Stimulated activated memory B cell treated with anti-CD40 and anti-IgM and Interleukin-4, amounts not matched to agents 10 μg/mL and 1 μg/mL and 100 μg/mL, for 72 hours (primary cell): ENCODE measurements at regions not wholly inside any gene's neighbourhood (a gene's known extent, or its start where the extent isn't known, plus 50 kb on each side); places are given as distances from the start of the nearest gene placed in this dataset.

Experiments
- ATAC-seq: fragments of 150-1000 bp; cut with Tn5 transposase; 2 replicates; pipeline ENCODE4 v1.10.0; 2021
- H3K27ac Mint-ChIP-seq: one replicate; pipeline ENCODE4 v1.8.0; 2022; ENCODE audit warnings: mild to moderate bottlenecking, mixed read lengths
- H3K27me3 Mint-ChIP-seq: one replicate; pipeline ENCODE4 v1.8.0; 2022; ENCODE audit warnings: mixed read lengths
- H3K36me3 Mint-ChIP-seq: one replicate; pipeline ENCODE4 v1.8.0; 2022; ENCODE audit warnings: mixed read lengths
- H3K4me1 Mint-ChIP-seq: one replicate; pipeline ENCODE4 v1.8.0; 2022; ENCODE audit warnings: mixed read lengths
- H3K4me3 Mint-ChIP-seq: one replicate; pipeline ENCODE4 v1.8.0; 2022; ENCODE audit warnings: mild to moderate bottlenecking, moderate library complexity, mixed read lengths
- H3K9me3 Mint-ChIP-seq: one replicate; pipeline ENCODE4 v1.8.0; 2022; ENCODE audit warnings: mixed read lengths

DNA sequence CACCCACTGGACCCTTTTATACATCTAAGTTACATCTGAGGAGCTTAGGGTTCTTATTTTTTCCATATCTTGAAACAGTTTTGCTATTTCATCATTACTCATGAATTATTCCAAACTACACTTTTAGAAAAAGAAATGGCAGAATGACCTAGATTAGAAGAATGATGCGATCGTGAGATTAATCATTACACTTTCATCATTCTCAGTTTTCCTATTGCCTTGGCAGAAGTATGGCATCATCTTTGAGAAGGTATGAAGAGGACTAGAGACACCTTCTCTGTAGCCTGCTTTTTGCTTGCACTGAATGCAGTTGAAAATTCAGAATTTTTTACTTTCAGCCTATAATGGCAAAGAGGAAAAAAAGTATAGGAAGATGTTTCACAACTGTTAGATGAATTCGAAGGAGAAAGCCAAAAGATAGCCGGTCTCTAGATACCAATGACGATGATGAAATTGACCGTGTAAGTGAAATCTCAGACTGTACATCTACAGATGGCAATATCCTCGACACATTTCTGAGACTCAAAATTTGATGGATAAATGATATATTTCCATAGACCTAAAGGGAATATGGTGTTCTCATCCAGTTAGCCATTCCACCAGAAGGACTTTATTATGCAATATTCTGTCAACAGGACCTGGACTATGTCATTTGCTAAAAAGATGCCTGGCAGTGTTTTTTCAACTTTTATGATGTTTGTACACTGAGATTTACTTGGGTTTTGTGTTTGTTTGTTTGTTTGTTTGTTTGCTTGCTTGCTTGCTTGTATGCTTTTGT lies 191.8 kb downstream of the TOMM20 start:
- no peak for ATAC-seq
- Mint-ChIP-seq H3K4me3 (no peak overlapping the region), H3K27ac (no peak overlapping the region), H3K9me3 (no peaks in the 10 kb centered on the region), H3K27me3 (no peaks in the 10 kb centered on the region), H3K4me1 (peaks cover 26% of the 10 kb centered on the region), H3K36me3 (no peaks in the 10 kb centered on the region)

DNA sequence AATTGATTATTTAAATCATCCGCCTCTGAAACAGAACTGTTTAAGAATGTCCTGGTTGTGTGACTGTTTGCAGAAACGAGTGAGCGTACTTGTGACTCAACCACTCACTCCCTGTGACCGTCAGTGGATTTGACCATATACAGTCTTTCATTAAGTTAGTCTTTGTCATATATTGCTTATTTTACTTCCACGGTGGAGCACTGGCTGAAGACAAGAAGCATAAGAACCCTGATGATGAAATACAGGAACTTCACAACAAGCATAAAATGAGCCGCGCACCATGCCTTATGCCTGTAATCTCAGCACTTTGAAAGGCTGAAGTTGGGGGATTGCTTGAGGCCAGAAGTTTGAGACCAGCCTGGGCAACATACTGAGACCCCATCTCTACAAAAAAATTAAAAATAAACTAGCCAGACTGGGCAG lies 194.0 kb downstream of the TOMM20 start:
- H3K4me3 Mint-ChIP-seq, result no peak overlapping the region
- H3K36me3 Mint-ChIP-seq, result no peaks in the 10 kb centered on the region
- no peaks in the 10 kb centered on the region for H3K27me3 Mint-ChIP-seq
- no peaks in the 10 kb centered on the region for H3K9me3 Mint-ChIP-seq
- peaks cover 34% of the 10 kb centered on the region for H3K4me1 Mint-ChIP-seq
- no peak for ATAC-seq
- H3K27ac Mint-ChIP-seq, result peak overlapping the region; percentile 82

DNA sequence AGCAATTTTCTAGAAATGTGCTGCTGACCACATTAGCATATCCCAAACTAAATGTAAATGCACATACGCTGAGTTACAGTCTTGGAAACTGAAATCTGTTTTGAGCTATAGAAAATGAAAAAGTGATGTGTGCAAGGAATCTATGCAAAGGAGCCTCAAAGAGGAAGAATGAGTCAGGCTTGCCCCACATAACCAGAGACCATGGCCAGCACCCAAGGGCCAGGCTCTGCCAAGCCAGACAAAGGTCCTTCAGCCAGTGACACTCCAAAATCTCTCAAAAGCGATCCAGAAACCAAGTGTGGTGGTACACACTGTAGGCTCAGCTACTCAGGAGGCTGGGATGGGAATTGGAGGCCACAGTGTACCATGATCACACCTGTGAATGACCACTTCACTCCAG lies 195.2 kb downstream of the TOMM20 start:
- peak; percentile 89 for ATAC-seq
- H3K27me3 Mint-ChIP-seq, result no peaks in the 10 kb centered on the region
- peak overlapping the region; percentile 10 for H3K4me3 Mint-ChIP-seq
- peak overlapping the region; percentile 82 for H3K27ac Mint-ChIP-seq
- no peaks in the 10 kb centered on the region for H3K9me3 Mint-ChIP-seq
- no peaks in the 10 kb centered on the region for H3K36me3 Mint-ChIP-seq
- peaks cover 41% of the 10 kb centered on the region for H3K4me1 Mint-ChIP-seq

DNA sequence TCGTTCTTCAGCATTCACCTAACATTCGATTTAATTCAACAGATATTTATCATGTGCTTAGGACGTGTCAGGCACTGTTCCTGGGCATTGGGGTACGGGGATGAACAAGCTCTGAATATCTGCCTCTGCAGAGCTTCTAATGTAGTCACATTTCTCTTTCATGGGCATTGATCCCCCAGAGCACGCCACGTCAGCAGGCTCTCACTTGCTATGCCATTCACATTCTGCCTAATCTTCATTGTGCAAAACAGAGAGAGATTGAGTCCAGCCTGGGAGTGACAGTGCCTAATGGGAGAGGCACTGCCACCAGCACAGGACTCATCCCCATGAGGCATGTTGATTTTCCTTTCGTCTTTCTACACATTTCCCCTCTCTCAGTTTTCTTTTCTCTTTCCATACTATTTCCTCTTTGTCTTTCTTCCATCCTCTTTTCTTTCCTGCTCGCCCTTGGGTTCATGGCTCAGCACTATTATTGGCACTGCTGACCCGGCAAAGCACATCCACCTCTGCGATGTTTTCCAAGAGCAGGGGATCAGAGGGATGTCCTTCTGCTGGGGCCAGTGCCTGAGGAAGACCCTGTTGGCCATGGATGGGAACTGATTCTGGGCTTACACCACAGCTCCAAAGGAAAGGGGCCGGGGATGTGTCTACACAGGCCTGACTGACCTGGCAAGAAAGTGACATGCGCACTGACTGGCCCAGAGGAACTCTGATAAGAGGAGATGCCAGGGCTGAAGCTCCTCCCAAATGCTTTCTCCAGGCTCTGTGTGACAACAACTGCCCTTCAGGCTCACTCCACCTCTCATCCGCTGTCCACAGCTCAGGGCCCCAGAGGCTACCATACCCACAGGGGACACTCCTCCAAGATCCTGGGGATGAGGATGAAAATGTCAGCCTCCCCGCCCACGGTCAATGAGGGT lies 195.9 kb downstream of the TOMM20 start:
- Mint-ChIP-seq H3K36me3 (no peaks in the 10 kb centered on the region), H3K27ac (peak overlapping the region; percentile 82), H3K9me3 (no peaks in the 10 kb centered on the region), H3K4me1 (peaks cover 43% of the 10 kb centered on the region), H3K27me3 (no peaks in the 10 kb centered on the region), H3K4me3 (peak overlapping the region; percentile 3)
- ATAC-seq, result peak; percentile 67

GRCh38 chr1:234932106-234932505 lies 196.5 kb downstream of the TOMM20 start:
- no peak for ATAC-seq
- H3K9me3 Mint-ChIP-seq, result no peaks in the 10 kb centered on the region
- H3K36me3 Mint-ChIP-seq, result no peaks in the 10 kb centered on the region
- H3K4me1 Mint-ChIP-seq, result peaks cover 50% of the 10 kb centered on the region
- H3K27me3 Mint-ChIP-seq, result no peaks in the 10 kb centered on the region
- peak overlapping the region; percentile 53 for H3K27ac Mint-ChIP-seq
- no peak overlapping the region for H3K4me3 Mint-ChIP-seq

DNA sequence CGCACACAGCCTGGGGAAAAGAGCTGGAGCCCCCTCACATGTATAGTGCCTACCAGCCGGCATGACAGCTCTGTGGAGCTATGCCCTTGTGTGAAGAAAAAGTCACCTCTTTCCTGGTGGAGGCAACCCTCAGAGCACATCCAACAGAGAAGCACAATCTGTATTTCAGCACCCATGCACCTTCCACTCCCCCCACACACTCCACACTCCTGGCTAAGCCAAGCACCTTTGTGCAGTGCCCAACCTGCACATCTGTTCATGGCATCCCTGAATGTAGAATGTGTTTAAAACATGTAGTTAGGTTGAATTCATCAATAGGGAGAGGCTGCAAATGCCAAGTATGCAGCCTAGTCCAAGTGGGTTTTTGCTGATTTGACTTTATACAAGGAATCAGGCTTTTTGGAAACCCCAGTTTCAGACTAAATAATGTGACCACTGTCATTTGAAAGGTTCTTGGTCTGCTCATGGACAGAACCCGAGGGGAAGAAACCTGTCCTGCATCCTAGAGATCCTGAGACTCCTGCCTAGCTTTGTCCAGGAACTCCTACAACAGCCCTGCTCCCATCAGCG lies 197.1 kb downstream of the TOMM20 start:
- no peak overlapping the region for H3K4me3 Mint-ChIP-seq
- no peak for ATAC-seq
- no peaks in the 10 kb centered on the region for H3K36me3 Mint-ChIP-seq
- no peaks in the 10 kb centered on the region for H3K9me3 Mint-ChIP-seq
- peaks cover 56% of the 10 kb centered on the region for H3K4me1 Mint-ChIP-seq
- H3K27ac Mint-ChIP-seq, result peak overlapping the region; percentile 53
- H3K27me3 Mint-ChIP-seq, result no peaks in the 10 kb centered on the region

DNA sequence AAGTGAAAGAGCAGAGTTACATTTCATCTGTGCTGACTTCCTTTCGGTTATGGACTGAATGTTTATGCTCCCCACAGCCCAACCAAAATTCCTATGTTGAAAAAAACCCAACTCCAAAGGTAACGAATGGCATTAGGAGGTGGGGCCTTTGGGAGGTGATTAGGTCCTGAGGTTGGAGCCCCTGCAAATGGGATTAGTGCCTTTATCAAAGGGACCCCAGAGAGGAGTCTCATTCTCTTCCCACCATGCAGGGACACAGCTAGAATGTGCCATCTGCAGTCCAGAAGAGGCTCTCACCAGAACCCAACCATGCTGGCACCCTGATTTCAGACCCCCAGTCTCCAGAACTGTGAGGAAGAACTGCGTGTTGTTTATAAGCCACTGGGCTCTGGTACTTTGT lies 199.3 kb downstream of the TOMM20 start:
- no peaks in the 10 kb centered on the region for H3K9me3 Mint-ChIP-seq
- no peak for ATAC-seq
- no peaks in the 10 kb centered on the region for H3K27me3 Mint-ChIP-seq
- peaks cover 65% of the 10 kb centered on the region for H3K4me1 Mint-ChIP-seq
- no peaks in the 10 kb centered on the region for H3K36me3 Mint-ChIP-seq
- H3K27ac Mint-ChIP-seq, result peak overlapping the region; percentile 99
- no peak overlapping the region for H3K4me3 Mint-ChIP-seq

DNA sequence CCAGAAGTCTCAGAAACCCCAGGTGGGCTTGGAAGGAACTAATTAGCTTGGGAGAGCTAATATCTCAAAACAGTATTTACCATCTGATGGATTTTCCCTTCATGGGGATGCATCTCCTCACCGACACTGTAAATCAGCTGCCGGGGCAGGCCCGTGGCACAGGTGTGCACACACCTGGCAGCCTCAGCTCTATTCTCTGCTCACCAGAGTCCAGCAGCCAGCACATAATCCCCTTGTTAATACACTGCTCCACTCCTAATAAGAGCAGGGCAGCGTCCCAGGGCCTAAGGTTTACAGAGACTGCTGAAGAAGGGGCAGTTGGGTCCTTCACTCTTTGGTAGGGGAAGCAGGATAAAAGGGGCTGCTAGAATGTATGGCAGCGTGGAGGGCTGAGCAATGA lies 200.0 kb downstream of the TOMM20 start:
- Mint-ChIP-seq H3K9me3 (no peaks in the 10 kb centered on the region), H3K36me3 (no peaks in the 10 kb centered on the region), H3K4me3 (no peak overlapping the region), H3K27me3 (no peaks in the 10 kb centered on the region), H3K4me1 (peaks cover 62% of the 10 kb centered on the region), H3K27ac (peak overlapping the region; percentile 99)
- ATAC-seq, result no peak

GRCh38 chr1:234927971-234928640 lies 200.5 kb downstream of the TOMM20 start:
- ATAC-seq, result no peak
- peak overlapping the region; percentile 73 for H3K4me3 Mint-ChIP-seq
- H3K27ac Mint-ChIP-seq, result peak overlapping the region; percentile 99
- H3K9me3 Mint-ChIP-seq, result peaks cover 3% of the 10 kb centered on the region
- no peaks in the 10 kb centered on the region for H3K36me3 Mint-ChIP-seq
- H3K4me1 Mint-ChIP-seq, result peaks cover 57% of the 10 kb centered on the region
- no peaks in the 10 kb centered on the region for H3K27me3 Mint-ChIP-seq

DNA sequence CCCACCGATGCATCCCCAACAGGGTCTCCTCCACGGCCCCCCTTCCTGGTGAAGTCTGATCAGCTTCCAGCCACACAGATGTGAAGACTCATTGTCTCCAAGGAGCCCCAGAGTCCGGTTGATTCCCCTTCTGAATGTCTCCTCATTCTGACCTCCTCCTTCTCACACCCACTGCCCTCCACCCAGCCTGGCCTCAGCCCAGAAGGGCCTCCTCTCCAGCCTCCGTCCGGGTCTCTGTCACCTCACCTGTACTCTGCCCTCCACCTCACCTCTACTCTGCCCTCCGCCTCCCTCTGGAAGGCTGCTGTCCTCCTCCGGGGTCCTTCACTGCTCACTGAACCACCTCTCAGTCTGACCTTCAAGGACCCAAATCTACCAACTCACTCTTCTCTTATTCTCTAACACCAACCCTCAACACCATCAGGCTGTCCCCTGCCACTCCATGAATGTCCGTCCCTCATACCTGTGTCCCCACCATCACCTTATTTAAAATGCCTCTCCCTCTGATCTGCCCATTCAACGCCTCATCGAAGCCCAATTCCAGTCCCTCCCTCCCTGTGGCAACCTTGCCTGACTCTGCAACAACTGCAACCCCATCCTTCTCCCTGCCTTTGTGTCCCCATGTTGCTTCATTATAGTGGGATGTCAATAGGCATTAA lies 201.2 kb downstream of the TOMM20 start:
- peak overlapping the region; percentile 99 for H3K27ac Mint-ChIP-seq
- peak; percentile 8 for ATAC-seq
- H3K9me3 Mint-ChIP-seq, result peaks cover 3% of the 10 kb centered on the region
- no peaks in the 10 kb centered on the region for H3K27me3 Mint-ChIP-seq
- H3K4me1 Mint-ChIP-seq, result peaks cover 50% of the 10 kb centered on the region
- no peaks in the 10 kb centered on the region for H3K36me3 Mint-ChIP-seq
- peak overlapping the region; percentile 73 for H3K4me3 Mint-ChIP-seq

DNA sequence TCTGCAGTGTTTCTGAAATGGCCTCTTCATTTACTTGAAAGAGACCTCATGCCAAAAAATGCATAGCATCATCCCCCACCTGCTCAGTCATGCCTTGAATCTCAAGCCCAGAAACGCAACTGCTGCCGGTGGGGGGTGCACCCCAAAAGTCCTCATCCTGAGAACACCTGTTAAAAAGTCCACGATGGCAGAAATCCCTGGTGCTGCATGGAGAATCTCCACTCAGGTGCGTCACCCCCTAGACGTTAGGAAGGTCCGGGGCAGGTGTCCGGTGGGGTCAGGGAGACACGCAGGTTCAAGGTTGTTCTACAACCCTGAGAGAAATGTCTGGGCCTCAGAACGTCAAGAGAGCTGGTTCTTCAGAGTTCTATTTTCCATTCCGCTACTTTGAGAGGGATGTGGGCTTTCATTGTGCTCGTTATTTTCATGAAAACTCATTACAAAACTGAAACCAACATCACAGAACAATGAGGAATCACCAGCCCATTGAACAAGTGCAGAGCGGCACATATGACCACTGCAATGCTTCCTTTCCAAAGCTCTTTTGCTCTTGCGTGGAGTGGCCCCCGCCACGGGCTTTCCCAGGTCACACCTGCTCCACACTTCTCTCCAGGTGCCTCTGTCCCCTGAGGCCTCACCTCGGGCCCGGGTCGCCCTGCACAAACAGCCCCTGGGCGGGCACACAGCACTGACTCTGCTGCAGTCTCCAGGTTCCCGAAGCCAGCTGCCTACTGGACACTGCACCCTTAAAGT lies 201.9 kb downstream of the TOMM20 start:
- H3K27me3 Mint-ChIP-seq, result no peaks in the 10 kb centered on the region
- H3K36me3 Mint-ChIP-seq, result no peaks in the 10 kb centered on the region
- H3K9me3 Mint-ChIP-seq, result peaks cover 3% of the 10 kb centered on the region
- peak overlapping the region; percentile 73 for H3K4me3 Mint-ChIP-seq
- H3K27ac Mint-ChIP-seq, result peak overlapping the region; percentile 99
- ATAC-seq, result peak; percentile 93
- peaks cover 43% of the 10 kb centered on the region for H3K4me1 Mint-ChIP-seq

GRCh38 chr1:234926264-234926558 lies 202.4 kb downstream of the TOMM20 start:
- H3K9me3 Mint-ChIP-seq, result peaks cover 3% of the 10 kb centered on the region
- no peaks in the 10 kb centered on the region for H3K36me3 Mint-ChIP-seq
- ATAC-seq, result no peak
- peak overlapping the region; percentile 73 for H3K4me3 Mint-ChIP-seq
- H3K27ac Mint-ChIP-seq, result peak overlapping the region; percentile 99
- no peaks in the 10 kb centered on the region for H3K27me3 Mint-ChIP-seq
- H3K4me1 Mint-ChIP-seq, result peaks cover 38% of the 10 kb centered on the region

- Mint-ChIP-seq H3K36me3 (no peaks in the 10 kb centered on the region), H3K4me1 (peaks cover 35% of the 10 kb centered on the region), H3K27ac (peak overlapping the region; percentile 99), H3K9me3 (peaks cover 3% of the 10 kb centered on the region), H3K27me3 (no peaks in the 10 kb centered on the region), H3K4me3 (peak overlapping the region; percentile 73)
- ATAC-seq, result no peak
Observed at GRCh38 chr1:234925440-234926263, 203.0 kb downstream of the TOMM20 start.
